Right ventricle myocardium superior (tissue), 1 donor: ENCODE measurements at regions not wholly inside any gene's neighbourhood (a gene's known extent, or its start where the extent isn't known, plus 50 kb on each side); places are given as distances from the start of the nearest gene placed in this dataset.

Source experiments
- ATAC-seq: fragments of 200-7000 bp; cut with Tn5 transposase; one replicate; pipeline ENCODE4 v1.9.1; 2020; ENCODE audit warnings: mild to moderate bottlenecking; ENCODE audit not compliant: poor library complexity
- DNase-seq: peaks from one replicate; pipeline ENCODE4 v3.0.0-alpha.2; 2020
- intact Hi-C: fragments of 100-400 bp; cut with DNase I; formaldehyde crosslinking; loops from one replicate; pipeline ENCODE4 v1.11.2; 2022
- donor health status: DM: no; HTN: yes; CAD: no; lungs with severe emphysema.

GRCh38 chr20:16978497-16978896, 230.3 kb downstream of the OTOR start:
- intact Hi-C loops: no loop called here
- ATAC-seq (no peak), DNase-seq (no peak)

GRCh38 chr20:16982091-16982726, 234.1 kb downstream of the OTOR start:
- no peak for DNase-seq
- ATAC-seq: no peak
- intact Hi-C loops: no loop called here

- intact Hi-C loops: no loop called here
- no peak for DNase-seq
- no peak for ATAC-seq
Observed at GRCh38 chr20:16984481-16984880, 236.3 kb downstream of the OTOR start.

GRCh38 chr20:17003170-17003870, 223.5 kb upstream of the PCSK2 start:
- intact Hi-C loops: no loop called here
- DNase-seq: no peak
- no peak for ATAC-seq

- DNase-seq (no peak), ATAC-seq (no peak)
- intact Hi-C loops: no loop called here
Observed at GRCh38 chr20:17010181-17010580, 216.7 kb upstream of the PCSK2 start.

- intact Hi-C loops: no loop called here
- no peak for ATAC-seq
- DNase-seq: no peak
Observed at GRCh38 chr20:17012546-17013226, 214.2 kb upstream of the PCSK2 start.

GRCh38 chr20:17014217-17014616, 212.6 kb upstream of the PCSK2 start:
- intact Hi-C loops: no loop called here
- DNase-seq: no peak
- no peak for ATAC-seq

GRCh38 chr20:17014756-17015366, 212.0 kb upstream of the PCSK2 start:
- intact Hi-C loops: no loop called here
- ATAC-seq (no peak), DNase-seq (no peak)

- intact Hi-C loops: no loop called here
- DNase-seq (no peak), ATAC-seq (no peak)
Observed at GRCh38 chr20:17017232-17017631, 209.6 kb upstream of the PCSK2 start.

GRCh38 chr20:17021481-17021880, 205.4 kb upstream of the PCSK2 start:
- DNase-seq: no peak
- ATAC-seq: no peak
- intact Hi-C loops: no loop called here

- ATAC-seq (no peak), DNase-seq (no peak)
- intact Hi-C loops: no loop called here
Observed at GRCh38 chr20:17023036-17023435, 203.8 kb upstream of the PCSK2 start.

- DNase-seq (no peak), ATAC-seq (no peak)
- intact Hi-C loops: no loop called here
Observed at GRCh38 chr20:17023806-17024205, 203.0 kb upstream of the PCSK2 start.

- no peak for DNase-seq
- ATAC-seq: no peak
- intact Hi-C loops: no loop called here
Observed at GRCh38 chr20:17024513-17025119, 202.2 kb upstream of the PCSK2 start.

- intact Hi-C loops: no loop called here
- ATAC-seq (no peak), DNase-seq (no peak)
Observed at GRCh38 chr20:17026346-17026745, 200.5 kb upstream of the PCSK2 start.

GRCh38 chr20:17029698-17030097, 197.1 kb upstream of the PCSK2 start:
- intact Hi-C loops: no loop called here

GRCh38 chr20:17036541-17036940, 190.3 kb upstream of the PCSK2 start:
- DNase-seq (no peak), ATAC-seq (no peak)
- intact Hi-C loops: no loop called here

More at GRCh38 chr20:17029698-17030097, 197.1 kb upstream of the PCSK2 start:
- DNase-seq: no peak
- no peak for ATAC-seq

GRCh38 chr20:17042122-17042521, 184.7 kb upstream of the PCSK2 start:
- ATAC-seq: no peak
- intact Hi-C loops: no loop called here
- DNase-seq: no peak

GRCh38 chr20:17043323-17043722, 183.5 kb upstream of the PCSK2 start:
- no peak for ATAC-seq
- DNase-seq: no peak
- intact Hi-C loops: no loop called here

GRCh38 chr20:17044891-17045290, 181.9 kb upstream of the PCSK2 start:
- ATAC-seq (no peak), DNase-seq (no peak)
- intact Hi-C loops: no loop called here
